ENCODE measurements at regions not wholly inside any gene's neighbourhood (a gene's known extent, or its start where the extent isn't known, plus 50 kb on each side); places are given as distances from the start of the nearest gene placed in this dataset.

DNA sequence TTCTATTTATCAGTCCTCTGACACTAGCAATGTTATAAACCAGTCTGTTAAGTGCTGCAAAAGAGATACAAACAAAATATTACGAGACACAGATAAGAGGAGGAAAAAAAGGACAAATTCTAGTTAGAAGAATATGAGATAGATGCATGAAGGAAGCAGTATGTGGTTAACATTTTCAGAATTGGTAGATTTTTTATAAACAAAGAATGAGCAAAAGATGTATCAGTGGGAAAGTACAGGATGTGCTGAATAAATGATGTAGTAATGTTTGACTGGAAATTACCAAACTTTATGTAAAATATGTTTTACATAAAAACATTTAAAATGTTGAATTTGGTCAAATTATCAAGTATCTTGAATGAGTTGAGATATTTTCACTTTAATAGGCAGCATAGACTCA, 574.2 kb downstream of the NUF2 start:
- H3K4me2 ChIP-seq (ENCODE audit: low read length), result no peak overlapping the region
- H3K27me3 ChIP-seq (ENCODE audit: insufficient read depth, low read depth, low read length), result no peaks in the 10 kb centered on the region
- H4K20me1 ChIP-seq (ENCODE audit: insufficient read depth), result no peaks in the 10 kb centered on the region
- H3K4me3 ChIP-seq (ENCODE audit: low read length), result no peak overlapping the region
- H3K9ac ChIP-seq (ENCODE audit: low read length), result no peak overlapping the region
- no peak overlapping the region for H2AFZ ChIP-seq (ENCODE audit: low read depth, low read length)
- H3K9me3 ChIP-seq (ENCODE audit: low read length), result no peaks in the 10 kb centered on the region
- no peaks in the 10 kb centered on the region for H3K9me2 ChIP-seq (ENCODE audit: insufficient read depth, low read length)
- H3K27ac ChIP-seq (ENCODE audit: low read length), result no peak overlapping the region
- H3K36me3 ChIP-seq (ENCODE audit: insufficient read depth, low read length), result no peaks in the 10 kb centered on the region
- no peaks in the 10 kb centered on the region for H3F3A ChIP-seq (ENCODE audit: insufficient read depth, low read length, poor library complexity, severe bottlenecking)
- H3K79me2 ChIP-seq (replicated peaks; ENCODE audit: insufficient read depth, low read length), result no peaks in the 10 kb centered on the region
- no peak for TF ChIP-seq MXI1 (conservative IDR thresholded peaks at IDR 0.05; ENCODE audit: poor library complexity, severe bottlenecking)
- no peak for TF ChIP-seq REST (IDR thresholded peaks at IDR 0.05; ENCODE audit: borderline replicate concordance)
- TF ChIP-seq, protein P1, sequence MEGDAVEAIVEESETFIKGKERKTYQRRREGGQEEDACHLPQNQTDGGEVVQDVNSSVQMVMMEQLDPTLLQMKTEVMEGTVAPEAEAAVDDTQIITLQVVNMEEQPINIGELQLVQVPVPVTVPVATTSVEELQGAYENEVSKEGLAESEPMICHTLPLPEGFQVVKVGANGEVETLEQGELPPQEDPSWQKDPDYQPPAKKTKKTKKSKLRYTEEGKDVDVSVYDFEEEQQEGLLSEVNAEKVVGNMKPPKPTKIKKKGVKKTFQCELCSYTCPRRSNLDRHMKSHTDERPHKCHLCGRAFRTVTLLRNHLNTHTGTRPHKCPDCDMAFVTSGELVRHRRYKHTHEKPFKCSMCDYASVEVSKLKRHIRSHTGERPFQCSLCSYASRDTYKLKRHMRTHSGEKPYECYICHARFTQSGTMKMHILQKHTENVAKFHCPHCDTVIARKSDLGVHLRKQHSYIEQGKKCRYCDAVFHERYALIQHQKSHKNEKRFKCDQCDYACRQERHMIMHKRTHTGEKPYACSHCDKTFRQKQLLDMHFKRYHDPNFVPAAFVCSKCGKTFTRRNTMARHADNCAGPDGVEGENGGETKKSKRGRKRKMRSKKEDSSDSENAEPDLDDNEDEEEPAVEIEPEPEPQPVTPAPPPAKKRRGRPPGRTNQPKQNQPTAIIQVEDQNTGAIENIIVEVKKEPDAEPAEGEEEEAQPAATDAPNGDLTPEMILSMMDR (IDR thresholded peaks at IDR 0.05; ENCODE audit: poor library complexity, severe bottlenecking), result no peak
- no peak for TF ChIP-seq TAF1 (IDR thresholded peaks at IDR 0.05; ENCODE audit: low read depth)
- TF ChIP-seq EZH2 (IDR thresholded peaks at IDR 0.05; ENCODE audit: borderline replicate concordance, insufficient read depth, low read length, poor library complexity, severe bottlenecking), result no peak
- TF ChIP-seq RAD21 (conservative IDR thresholded peaks at IDR 0.05), result no peak
- TF ChIP-seq POLR2AphosphoS5 (IDR thresholded peaks at IDR 0.05), result no peak
- no peak for TF ChIP-seq EP300 (conservative IDR thresholded peaks at IDR 0.05; ENCODE audit: poor library complexity, severe bottlenecking)
- no peak for TF ChIP-seq SMC3 (conservative IDR thresholded peaks at IDR 0.05; ENCODE audit: poor library complexity)

DNA sequence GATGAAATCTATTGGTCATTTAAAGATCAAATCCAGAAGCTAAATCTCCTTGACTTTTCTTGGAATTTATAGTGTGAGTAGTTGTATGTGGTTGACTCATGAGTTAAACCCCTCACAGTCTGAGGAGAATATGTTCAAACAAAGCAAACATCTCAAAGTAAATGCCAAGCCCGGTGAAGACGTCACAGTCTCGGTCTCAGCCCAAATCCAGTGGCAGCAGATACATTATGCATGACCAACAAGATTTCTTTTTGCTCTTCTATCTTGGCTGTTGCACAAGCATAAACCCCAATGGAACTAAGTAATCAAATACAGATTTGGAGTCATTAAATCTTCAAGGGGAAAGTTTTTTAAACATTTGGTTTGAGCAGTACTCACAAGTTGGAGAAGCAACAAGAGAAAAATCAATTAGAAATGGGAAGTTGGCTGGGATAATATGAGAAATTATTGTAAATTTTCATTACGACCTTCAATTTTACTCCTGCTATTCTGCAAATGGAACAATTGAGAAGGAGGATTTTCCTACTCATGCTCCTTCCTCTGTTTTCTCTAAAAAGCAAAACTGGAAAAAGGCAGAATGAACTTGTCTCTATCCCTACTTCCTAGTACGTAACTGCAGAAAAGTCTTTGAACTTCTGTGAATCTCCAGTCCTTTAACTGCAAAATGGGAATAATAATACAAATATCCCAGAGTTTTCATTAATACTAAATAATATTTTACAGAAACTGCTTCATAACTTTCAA, 575.8 kb downstream of the NUF2 start:
- H3K27ac ChIP-seq (ENCODE audit: low read length), result no peak overlapping the region
- no peak overlapping the region for H3K9ac ChIP-seq (ENCODE audit: low read length)
- H3K4me2 ChIP-seq (ENCODE audit: low read length), result no peak overlapping the region
- no peaks in the 10 kb centered on the region for H3K79me2 ChIP-seq (replicated peaks; ENCODE audit: insufficient read depth, low read length)
- no peaks in the 10 kb centered on the region for H3F3A ChIP-seq (ENCODE audit: insufficient read depth, low read length, poor library complexity, severe bottlenecking)
- H2AFZ ChIP-seq (ENCODE audit: low read depth, low read length), result no peak overlapping the region
- no peaks in the 10 kb centered on the region for H4K20me1 ChIP-seq (ENCODE audit: insufficient read depth)
- TF ChIP-seq REST (IDR thresholded peaks at IDR 0.05; ENCODE audit: borderline replicate concordance) (no peak), TAF1 (IDR thresholded peaks at IDR 0.05; ENCODE audit: low read depth) (no peak), RAD21 (conservative IDR thresholded peaks at IDR 0.05) (no peak)
- H3K27me3 ChIP-seq (ENCODE audit: insufficient read depth, low read depth, low read length), result no peaks in the 10 kb centered on the region
- no peak overlapping the region for H3K4me3 ChIP-seq (ENCODE audit: low read length)
- no peaks in the 10 kb centered on the region for H3K36me3 ChIP-seq (ENCODE audit: insufficient read depth, low read length)
- H3K9me3 ChIP-seq (ENCODE audit: low read length), result no peaks in the 10 kb centered on the region
- H3K9me2 ChIP-seq (ENCODE audit: insufficient read depth, low read length), result no peaks in the 10 kb centered on the region

Measured in neural cell (in vitro differentiated cells).